HEK293T (cell line): ENCODE measurements at regions not wholly inside any gene's neighbourhood (a gene's known extent, or its start where the extent isn't known, plus 50 kb on each side); places are given as distances from the start of the nearest gene placed in this dataset.

Experiments used
- FOXA1 ChIP-seq: fragments of 450-650 bp; IDR thresholded peaks from 2 replicates; pipeline ENCODE4 v1.6.1; 2016; ENCODE audit warnings: mild to moderate bottlenecking
- TARDBP ChIP-seq: fragments of 450-650 bp; IDR thresholded peaks from 2 replicates; pipeline ENCODE4 v1.6.1; 2016

DNA sequence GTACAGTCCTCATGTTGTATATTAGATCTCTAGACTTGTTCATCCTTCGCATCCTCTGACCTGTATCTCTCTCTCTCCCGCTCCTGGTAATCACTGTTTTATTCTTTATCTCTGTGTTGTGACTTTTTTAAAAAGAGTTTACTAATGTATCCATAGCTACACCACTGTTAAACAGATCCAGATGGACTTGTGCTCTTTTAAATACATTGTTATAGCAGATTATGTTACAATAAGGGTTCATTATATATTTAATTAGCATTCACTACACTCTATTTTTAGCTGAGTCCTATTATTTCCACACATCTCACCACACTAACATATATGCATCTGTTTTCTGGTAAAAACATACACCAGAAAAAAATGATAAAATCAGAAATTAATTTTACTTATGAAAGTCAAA, 90.5 kb downstream of the RBM43 start:
- TF ChIP-seq TARDBP (no peak), FOXA1 (no peak)
